GM19455 (cell line): ENCODE measurements at regions not wholly inside any gene's neighbourhood (a gene's known extent, or its start where the extent isn't known, plus 50 kb on each side); places are given as distances from the start of the nearest gene placed in this dataset.
A peak's percentile ranks its signal among the peaks of the same experiment; 100 is the strongest.
"Not testable (repeated sequence)": the region's sequence is repeated elsewhere in the genome, so short reads cannot be mapped to it uniquely, and the experiment has no call there.

Experiments
- ATAC-seq: cut with Tn5 transposase; IDR thresholded peaks from one replicate; pipeline ENCODE4 v1.9.1; 2021; ENCODE audit not compliant: unreplicated experiment

DNA sequence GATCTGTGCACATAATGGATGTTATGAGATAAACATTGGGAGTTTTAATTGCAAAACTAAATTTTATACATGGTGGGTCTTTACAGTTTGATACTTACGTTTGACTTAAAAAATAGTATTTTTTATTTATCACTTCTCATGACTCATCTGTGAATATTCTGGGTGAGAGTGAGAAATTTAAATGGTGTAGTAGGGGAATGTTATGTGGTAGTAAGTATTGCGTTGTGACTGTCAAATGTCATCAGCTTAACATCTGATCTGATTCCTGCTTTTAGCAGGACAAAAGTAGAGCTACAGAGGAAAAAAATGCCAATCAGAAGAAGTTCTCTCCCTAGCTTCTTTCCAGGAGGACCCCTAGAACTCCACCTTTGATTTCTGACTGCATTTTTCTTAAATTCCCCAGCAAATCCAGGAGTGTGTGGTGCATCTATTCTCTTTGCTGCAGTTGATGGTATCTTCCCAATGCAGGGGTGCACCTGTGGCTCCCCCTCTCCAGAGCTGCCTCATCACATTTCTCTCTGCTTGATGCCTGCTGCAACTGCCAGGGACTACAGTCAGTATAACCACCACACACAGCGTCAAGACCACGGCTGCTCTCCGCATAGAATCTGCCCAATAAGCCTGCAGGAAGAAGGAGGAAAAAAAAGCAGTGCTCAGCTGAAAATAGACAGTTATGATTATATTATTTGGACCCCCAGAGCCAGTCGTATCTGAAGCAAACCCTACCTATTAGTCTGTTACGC, 151.3 kb upstream of the THUMPD2 start:
- no peak for ATAC-seq

DNA sequence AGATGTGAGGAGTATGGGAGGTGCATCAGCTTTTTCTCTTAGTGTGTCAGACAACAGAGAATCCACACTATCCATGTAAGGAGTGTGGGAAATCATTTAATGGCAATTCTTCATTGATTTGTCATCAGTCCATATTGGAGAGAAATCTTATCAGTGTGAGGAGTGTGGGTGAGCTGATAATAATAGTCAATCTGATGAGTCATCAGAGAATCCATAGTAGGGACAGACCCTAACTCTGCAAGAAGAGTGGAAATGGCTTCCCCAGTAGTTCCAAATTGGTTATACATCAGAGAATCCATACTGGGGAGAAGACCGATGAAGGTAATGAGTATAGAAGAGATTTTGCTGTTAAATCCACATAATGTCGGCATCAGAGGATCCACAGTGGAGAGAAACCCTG, 150.5 kb upstream of the THUMPD2 start:
- no peak for ATAC-seq

DNA sequence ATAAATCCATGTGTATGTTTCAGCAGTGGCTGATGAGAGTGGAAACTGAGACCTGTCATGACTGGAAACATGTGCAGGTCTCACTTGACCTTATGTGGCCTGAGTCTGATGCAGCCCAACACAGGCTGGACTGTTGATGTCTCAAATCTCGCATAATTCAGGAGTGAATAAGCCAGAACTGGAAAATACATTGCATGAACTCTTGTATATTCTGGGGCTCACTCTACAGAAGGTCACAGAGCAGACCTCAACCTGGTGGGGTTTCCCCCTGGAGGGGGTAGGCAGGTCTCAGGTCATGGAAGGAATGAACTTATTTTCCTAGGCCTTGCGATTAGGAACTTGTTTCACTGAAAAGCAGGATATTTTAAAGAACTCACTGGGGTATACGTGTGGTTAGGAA, 146.3 kb upstream of the THUMPD2 start:
- ATAC-seq, result no peak

DNA sequence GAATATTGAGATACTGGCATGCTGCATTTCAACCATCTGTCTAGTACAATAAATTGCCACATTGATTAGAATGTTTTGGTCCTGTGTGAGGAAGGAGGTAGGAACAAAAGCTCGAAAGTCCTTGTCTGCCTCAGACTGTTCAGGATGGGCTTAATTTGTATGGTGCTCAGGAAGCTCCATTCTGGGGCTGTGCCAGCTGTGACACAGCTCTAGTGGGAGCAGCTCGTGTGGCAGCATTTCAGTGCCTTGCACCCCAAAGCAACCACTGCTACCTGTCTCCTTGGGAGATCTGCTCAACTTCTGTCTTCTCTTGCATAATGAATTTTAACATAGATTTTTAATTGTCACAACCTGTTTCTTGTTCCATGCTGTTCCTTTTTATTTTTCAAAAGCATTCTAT, 144.4 kb upstream of the THUMPD2 start:
- ATAC-seq, result no peak

DNA sequence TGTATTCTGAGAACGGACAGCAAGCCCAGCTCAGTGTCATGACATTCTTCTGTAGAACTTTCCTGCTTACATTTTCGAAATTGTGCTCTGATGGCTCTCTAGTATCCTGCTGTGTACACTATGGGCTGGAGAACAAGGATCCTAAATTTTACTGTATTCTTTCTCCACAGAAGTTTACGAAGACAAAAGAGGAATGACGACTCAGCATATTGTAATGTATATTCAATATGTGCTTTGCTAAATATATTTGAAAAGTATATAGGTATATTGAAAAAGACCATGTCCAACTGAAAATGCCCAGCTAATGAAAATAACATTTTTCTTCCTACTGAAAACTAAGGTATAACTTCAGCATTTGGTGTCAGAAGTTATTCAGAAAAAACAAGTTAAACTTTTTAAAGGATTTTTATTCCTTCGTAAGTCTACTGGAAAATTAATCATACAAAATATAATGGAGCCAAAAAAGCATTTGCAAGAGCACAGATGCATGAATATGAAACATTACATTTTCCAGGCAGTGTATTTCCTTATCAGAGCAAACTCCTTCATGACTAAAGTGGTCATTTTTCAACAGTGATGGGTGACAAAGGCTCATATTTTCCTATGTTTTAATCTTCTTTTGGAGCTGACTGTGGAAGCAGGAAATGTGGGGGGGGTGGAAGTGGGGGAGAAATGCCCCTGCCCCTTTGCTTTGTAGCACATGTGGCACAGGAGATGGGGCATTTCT, 143.8 kb upstream of the THUMPD2 start:
- ATAC-seq, result no peak

DNA sequence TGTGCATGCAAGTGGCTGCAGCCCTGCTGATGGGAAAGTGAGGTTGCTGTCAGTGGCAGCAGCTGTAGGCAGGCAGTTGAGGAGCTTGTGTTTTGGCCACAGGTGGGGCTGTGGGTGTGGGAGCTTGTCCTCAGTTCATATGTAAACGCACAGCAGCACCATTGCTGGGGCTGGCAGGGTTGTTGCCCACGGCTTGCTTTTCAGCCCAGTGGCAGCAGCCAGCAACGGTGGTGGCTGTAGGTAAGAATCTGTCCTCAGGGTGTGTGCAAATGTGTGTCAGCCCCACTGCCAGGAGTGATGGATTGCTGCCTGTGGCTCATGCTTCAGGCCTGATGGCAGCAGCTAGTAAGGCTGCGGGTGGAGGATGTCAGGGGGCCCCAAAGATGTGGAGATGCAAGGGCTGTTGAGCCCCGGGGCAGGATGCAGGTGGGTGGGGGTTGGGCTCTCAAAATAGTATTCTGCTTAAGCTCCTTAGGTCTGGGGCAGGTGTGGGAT, 141.3 kb upstream of the THUMPD2 start:
- ATAC-seq, result no peak

DNA sequence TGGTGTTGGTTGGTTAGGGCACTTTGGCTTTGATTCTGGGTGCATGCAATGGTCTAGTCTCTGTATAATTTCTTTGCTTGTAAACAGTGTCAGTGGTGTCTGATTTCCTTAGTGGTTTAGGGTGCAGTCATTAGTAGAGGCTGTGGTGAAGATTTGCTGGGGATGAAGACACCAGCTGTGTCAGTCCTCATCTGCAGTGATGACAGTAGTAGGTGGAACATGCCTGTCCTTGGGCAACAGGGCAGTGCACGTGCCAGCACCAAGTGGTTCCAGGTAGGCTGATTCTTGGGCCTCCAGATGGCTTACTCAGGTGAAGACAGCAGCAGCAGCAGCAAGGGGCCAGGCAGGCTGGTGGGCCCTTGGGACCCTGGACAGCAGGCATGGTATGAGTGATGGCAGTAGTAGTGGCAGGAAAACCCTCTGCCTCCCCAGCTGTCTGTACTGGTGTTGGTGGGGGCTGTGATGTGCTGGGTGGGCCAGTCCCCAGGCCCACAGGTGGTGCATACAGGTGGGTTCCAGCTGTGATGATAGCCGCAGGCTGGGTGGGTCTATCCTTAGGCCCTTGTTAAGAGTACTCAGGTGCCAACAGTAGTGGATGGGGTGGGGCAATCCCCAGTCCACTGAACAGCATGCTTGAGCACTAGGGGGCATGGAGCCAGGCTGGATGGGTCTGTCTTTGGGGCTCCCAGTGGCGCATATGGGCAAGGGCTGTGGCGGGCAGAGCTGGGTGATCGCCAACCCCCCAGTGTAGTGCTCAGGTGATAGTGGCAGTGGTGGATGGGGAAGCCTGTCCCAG, 140.7 kb upstream of the THUMPD2 start:
- no peak for ATAC-seq

DNA sequence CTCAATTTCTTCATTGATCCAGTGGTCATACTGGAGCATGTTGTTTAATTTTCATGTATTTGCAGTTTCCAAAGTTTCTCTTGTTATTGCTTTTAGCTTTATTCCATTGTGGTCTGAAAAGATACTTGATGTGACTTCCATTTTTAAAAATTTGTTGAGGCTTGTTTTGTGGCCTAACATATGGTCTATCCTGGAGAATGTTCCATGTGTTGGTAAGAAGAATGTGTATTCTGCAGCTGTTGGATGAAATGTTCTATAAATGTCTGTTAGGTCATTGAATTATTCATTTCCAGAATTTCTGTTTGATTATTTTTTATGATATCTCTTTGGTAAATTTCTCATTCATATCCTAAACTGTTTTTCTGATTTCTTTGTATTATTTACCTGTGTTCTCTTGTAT, 139.8 kb upstream of the THUMPD2 start:
- ATAC-seq, result no peak

DNA sequence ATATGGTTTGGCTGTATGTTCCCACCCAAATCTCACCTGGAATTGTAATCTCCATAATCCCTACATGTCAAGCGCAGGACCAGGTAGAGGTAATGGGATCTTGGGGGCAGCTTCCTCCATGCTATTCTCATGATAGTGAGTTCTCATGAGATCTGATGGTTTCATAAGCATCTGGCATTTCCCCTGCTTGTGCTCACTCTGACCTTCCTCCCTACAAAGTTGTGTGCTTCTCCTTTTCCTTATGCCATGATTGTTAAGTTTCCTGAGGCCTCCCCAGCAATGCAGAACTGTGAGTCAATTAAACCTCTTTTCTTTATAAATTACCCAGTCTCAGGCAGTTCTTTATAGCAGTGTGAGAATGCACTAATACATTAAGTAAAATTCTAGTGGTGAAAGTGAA, 138.3 kb upstream of the THUMPD2 start:
- not testable (repeated sequence) for ATAC-seq

DNA sequence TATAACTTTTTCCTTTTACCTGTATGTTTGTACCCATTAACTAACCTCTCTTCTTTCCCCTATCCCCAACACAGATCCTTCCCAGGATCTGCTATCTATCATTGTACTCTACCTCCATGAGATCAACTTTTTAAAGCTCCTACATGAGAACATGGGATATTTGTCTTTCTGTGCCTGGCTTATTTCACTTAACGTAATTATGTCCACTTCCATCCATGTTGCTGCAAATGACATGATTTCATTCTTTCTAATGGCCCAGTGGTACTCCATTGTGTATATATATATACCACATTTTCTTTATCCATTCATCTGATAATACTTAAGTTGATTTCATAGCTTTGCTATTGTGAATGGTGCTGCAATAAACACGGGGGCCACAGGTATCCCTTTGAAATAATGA, 135.9 kb upstream of the THUMPD2 start:
- no peak for ATAC-seq

DNA sequence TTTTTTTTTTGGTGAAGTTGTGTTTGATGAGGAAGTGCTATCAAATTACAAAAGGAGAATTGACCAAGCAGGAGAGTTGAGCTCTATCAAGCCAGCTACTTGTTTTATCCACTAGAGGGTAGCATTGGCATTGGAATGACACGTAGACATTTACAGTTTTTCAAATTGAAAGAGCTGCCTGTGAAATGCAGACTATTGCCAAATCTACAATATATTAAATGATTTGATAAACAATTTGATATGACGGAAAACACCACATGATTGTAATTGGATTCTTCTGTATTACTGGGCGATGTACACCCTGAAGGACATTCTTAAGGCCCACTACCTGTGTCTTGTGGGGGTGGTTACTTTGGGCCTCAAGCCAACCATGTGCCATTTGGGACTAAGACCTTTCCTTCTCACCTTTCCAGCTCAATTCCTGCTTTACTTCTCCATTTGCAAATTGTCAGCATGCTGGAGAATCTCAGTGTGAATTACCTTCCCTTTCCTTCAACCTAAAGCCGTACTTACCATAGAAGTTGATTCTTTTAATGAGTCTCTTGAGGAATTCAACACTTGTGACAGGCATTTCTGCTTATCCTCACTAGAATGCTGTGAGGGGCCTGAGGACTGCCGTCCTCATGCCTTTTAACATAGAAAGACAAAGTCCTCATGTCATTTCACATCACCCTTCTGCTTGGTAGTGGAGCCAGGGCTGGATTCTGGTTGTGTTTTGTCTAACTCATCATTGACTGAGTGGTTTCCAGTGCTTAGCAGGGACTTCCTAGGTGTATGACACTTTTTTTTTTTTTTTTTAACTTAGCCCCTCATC, 134.8 kb upstream of the THUMPD2 start:
- ATAC-seq, result peak; percentile 81

DNA sequence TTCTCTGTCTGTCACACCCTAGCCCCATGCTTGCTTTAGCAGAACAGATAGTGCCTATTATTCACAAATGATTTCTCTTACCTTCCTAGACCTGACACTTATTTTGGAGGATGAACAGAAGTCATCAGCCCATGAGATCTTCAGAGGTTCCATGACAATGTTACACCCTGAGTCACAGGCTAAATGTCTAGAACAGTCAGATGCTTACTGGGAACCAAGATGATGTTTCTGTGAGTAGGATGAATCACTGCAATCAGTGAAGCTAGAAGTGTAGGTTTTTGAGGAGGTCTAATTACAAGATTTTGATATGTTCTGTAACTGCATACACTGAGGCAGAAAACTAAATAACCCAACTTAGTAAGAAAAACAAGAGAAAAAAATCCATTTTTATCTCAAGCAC, 123.0 kb upstream of the THUMPD2 start:
- ATAC-seq, result no peak

DNA sequence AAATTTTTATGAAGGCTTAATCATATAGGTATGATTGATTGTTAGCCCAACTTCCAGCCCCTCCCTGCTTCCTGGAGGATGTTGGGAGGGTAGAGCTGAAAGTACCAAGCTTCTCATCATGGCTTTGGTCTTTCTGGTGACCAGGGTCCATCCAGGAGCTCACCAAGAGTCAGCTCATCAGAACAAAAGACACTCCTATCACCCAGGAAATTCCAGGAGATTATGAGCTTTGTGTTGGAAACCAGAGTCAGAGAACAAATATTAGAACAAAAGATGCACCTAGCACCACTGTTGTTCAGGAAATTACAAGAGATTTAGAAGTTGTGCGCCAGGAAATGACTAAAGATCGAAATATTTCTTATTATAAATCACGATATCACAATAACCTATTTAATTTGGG, 119.9 kb upstream of the THUMPD2 start:
- no peak for ATAC-seq

DNA sequence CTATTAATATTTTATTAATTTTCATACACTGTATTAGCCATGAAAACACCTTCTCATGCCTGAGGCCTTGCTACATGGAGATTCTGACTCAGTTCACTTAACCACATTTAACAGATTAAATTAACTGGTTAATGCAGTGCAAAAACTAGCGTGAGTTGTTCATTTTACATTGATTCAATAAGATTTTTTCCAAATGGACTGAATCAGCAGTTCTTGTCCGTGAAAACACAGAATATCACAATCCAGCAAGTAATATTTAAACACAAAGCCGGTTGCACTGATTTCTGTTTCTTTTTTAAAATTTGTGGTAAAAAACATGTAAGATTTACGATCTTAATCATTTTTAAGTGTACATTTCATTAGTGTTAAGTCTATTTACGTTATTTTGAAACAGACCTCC, 118.2 kb upstream of the THUMPD2 start:
- ATAC-seq, result no peak

DNA sequence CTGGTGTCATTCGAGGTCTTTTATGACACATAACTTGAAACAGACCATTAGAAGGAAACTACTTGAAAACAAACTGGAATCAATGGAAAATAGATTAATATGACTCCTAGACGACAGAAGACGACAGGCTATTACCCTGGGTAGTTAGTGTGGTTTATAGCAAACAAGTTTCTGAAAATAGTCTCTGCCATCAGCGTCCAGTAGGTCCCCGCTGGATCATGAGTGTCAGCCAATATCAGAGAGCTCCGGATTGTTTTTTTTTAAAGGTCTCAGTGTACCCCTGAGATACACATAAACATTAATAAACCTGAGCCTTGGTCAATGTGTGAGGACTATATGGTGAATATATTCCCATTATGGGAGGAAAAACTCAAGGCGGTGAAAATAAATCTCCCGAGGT, 115.0 kb upstream of the THUMPD2 start:
- ATAC-seq, result no peak

DNA sequence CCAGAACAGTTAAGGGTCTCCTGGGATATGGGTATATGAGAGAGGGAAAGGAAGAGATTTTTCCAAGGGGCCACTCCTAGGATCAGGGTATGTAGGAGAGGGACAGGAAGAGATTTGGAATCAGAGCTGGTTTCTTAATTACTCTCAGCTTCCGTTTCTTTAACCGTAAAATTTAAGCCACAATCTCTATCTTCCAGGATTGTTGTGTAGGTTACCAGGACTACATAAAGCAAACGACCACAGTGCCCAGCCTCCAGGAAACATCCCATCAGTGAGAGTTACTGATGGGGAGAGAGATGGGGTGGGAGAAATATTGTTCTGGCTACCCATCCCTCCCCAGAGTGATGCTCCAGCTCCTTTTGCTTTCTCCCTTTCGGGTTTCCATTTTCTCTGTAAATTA, 114.6 kb upstream of the THUMPD2 start:
- no peak for ATAC-seq

DNA sequence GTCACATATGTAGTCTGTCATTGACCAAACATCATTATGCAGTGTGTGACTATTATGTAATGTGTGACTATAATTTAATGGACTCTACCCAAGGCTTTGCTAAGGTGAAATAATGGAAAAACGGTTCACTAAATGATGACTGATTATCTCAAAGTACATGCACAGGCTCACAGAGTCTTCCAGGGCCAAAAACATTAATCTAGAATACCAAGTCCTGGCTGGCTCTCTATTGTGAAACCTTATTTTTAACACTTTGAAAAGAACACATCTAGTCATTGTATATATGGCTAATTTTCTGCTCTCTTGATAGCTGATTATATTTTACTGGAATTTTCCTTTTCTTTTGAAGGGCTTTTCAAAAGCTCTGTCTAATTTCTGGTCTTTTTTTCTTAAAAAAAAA, 102.9 kb upstream of the THUMPD2 start:
- no peak for ATAC-seq

DNA sequence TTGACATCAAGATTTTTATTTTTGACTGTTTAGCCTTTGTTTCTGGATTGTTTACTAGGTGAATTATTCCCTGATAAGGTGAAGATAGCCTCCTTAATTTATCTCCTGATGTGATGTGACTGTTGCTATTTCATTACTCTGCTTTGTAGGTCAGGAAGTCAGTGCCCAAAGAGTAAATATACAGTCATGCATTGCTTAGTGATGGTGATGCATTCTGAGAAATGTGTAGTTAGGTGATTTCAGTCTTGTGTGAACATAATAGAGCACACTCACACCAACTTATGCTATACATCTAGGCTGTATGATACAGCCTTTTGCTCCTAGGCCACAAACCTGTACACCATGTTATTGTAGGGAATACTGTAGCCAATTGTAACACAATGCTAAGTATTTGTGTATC, 102.4 kb upstream of the THUMPD2 start:
- no peak for ATAC-seq

DNA sequence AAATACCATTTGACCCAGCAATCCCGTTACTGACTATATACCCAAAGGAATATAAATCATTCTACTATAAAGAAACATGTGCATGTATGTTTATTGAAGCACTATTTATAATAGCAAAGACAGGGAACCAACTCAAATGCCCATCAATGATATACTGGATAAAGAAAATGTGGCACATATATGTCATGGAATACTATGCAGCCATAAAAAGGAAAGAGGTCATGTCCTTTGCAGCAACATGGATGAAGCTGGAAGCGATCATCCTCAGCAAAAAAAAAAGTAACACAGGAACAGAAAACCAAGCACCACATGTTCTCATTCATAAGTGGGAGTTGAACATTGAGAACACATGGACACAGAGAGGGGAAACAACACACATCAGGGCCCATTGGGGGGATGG, 99.9 kb upstream of the THUMPD2 start:
- ATAC-seq, result not testable (repeated sequence)

DNA sequence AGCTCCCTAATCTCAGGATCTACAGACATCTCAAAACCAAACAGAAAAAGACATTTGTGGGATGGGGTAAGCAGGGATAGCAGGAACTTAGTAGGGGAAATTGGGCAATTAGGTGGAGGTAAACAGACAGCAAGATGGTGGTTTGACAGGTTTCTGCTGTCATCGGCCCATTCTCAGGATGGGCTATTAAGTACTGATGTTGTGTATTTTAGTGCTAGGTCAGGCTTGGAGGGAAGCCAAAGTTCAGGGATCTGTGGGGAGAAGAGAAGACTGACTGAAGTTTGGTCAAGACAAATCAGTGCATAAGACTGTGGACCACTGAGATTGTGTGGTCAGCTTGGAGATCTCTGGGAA, 96.8 kb upstream of the THUMPD2 start:
- ATAC-seq, result no peak
